ENCODE measurements at regions not wholly inside any gene's neighbourhood (a gene's known extent, or its start where the extent isn't known, plus 50 kb on each side); places are given as distances from the start of the nearest gene placed in this dataset.

DNA sequence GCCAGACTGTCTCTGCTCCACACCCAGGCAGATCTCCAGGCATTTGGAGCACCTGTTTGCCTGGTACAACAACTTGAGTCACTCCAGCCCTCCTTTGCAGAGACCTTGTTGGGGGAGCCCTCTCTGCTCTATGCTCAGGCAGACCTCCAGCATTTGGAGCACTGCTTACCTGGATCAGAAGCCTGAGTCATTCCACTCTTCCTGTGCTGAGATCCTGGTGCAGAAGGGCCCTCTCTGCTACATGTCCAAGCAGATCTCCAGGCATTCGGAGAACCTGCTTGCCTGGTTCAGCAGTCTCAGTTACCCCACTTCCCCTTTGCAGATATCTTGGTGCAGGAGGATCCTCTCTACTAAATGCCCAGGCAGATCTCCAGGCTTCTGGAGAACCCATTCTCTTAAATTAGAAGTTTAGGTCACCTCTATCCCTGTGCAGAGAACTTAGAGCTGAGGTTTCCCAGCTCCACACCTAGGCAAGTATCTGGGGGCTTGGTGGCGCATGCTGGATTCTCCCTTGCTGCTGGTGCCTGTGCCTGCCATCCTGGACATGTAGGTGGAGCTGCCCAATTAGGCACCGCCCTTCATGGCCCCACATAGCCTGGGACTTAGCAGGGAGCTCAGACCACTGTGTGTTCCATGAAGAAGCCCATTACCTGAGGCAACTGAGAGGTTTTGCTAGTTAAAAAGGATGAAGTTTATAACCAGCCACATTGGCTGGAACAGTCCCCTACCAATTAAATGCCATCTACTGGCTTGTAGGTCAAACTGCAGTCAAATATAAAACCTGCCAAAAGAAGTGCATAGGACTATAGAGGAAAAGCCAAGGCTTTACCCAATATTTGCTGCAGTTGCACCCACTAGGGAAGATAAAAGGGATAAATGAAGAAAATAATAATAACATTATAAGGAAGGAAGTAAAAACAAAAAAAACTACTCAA, 97.6 kb upstream of the SLITRK6 start:
- no peak for DNase-seq (ENCODE audit: low spot score)

DNA sequence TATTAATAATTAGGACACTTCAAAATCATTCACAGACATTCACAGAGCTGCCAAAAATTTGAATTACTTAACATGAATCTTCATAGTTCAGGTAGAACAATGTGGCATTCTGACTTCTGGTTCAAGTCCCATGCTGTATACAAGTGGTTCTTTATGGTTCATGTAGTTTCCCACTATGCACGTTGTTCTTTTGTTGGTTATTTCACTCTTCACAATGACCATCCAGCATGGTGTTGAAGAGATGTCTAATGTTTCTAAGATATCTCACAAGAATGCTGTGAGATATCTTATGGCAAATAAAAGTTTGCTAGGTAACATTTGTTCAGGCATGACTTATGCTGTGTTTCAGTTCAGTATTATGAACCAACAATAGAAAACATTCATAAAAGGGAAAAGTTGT, 88.2 kb upstream of the SLITRK6 start:
- no peak for DNase-seq (ENCODE audit: low spot score)

- DNase-seq (ENCODE audit: low spot score) = no peak
These were observed 79.8 kb upstream of the SLITRK6 start for GRCh38 chr13:85879014-85879413.

GRCh38 chr13:85864963-85865530, 65.8 kb upstream of the SLITRK6 start:
- DNase-seq (ENCODE audit: low spot score) = peak; percentile 2

DNA sequence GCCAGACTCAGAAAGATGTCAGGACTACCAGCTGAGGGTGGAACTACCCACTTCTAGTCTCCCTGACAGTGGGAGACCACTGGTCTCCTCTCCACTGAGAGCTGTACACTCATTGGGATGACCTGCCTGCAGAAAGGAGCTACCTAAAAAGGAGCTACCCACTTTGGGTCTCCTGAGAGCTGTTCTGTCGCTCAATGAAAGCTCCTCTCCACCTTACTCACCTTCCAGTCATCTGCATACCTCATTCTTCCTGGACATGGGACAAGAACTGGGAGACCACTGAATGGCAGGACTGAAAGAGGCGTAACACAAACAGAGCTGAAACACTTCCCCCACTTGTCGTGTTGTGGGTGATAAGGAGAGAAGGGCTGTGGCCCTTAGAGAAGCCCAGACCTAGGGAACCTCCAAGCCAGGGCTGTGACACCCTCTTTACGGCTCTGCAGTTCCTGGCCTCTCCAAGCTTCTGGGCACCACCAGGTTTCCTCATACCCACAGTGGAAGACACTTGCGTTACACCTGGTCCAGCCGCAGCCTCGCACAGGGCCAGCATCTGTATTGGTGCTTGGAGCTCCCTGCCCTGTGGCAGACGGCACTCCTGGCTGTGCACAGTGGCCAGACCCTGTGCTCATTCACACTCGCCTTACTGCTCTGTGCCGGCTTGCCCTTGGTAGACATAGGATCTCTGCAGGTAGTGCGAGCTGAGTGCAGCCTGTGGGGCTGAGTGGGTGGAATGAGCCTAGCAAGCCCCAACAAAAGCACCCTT, 54.9 kb upstream of the SLITRK6 start:
- DNase-seq (ENCODE audit: low spot score) = no peak

GRCh38 chr13:85853161-85853894, 54.1 kb upstream of the SLITRK6 start:
- DNase-seq (ENCODE audit: low spot score) = no peak
